Transverse colon (tissue), 3 donors: ENCODE measurements at regions not wholly inside any gene's neighbourhood (a gene's known extent, or its start where the extent isn't known, plus 50 kb on each side); places are given as distances from the start of the nearest gene placed in this dataset.
"Not testable (repeated sequence)": the region's sequence is repeated elsewhere in the genome, so short reads cannot be mapped to it uniquely, and the experiment has no call there.

Experiments
- POLR2A ChIP-seq: fragments of 450-650 bp; IDR thresholded peaks from one replicate; pipeline ENCODE4 v1.6.1; 2016; ENCODE audit warnings: antibody characterized with exemption, mild to moderate bottlenecking, moderate library complexity
- TF ChIP-seq, protein P1 (sequence below), 5 experiments: fragments of 200-600 bp in 3 of 5; fragments of 450-650 bp in 2 of 5; sonication (generic) in 3 of 5; IDR thresholded peaks; 1 replicate in 2 of 5; 2 replicates in 3 of 5; pipeline ENCODE4 v1.5.1; 2016 to 2017; ENCODE audit warnings: antibody characterized with exemption in 5 of 5, inconsistent platforms in 3 of 5, mild to moderate bottlenecking in 2 of 5, moderate library complexity in 1 of 5

DNA sequence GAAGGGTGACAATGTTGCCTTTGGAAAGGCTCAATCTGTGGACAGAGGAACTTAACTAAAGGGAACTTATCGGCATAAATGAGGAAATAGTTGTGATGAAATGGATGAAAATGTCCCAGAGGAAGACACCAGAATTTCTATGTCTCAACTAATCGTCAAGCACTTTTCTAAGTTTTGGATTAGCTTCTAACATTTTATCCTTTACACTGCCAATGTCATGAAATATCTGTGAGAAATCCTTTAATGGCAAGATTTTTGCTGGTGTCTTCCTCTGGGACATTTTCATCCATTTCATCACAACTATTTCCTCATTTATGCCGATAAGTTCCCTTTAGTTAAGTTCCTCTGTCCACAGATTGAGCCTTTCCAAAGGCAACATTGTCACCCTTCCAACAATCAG lies 86.3 kb upstream of the BTG1 start:
- TF ChIP-seq, protein P1, sequence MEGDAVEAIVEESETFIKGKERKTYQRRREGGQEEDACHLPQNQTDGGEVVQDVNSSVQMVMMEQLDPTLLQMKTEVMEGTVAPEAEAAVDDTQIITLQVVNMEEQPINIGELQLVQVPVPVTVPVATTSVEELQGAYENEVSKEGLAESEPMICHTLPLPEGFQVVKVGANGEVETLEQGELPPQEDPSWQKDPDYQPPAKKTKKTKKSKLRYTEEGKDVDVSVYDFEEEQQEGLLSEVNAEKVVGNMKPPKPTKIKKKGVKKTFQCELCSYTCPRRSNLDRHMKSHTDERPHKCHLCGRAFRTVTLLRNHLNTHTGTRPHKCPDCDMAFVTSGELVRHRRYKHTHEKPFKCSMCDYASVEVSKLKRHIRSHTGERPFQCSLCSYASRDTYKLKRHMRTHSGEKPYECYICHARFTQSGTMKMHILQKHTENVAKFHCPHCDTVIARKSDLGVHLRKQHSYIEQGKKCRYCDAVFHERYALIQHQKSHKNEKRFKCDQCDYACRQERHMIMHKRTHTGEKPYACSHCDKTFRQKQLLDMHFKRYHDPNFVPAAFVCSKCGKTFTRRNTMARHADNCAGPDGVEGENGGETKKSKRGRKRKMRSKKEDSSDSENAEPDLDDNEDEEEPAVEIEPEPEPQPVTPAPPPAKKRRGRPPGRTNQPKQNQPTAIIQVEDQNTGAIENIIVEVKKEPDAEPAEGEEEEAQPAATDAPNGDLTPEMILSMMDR (IDR thresholded peaks at IDR 0.05), result not testable (repeated sequence)
- TF ChIP-seq POLR2A, result not testable (repeated sequence)
